Mesothelial cell of epicardium (in vitro differentiated cells): ENCODE measurements at regions not wholly inside any gene's neighbourhood (a gene's known extent, or its start where the extent isn't known, plus 50 kb on each side); places are given as distances from the start of the nearest gene placed in this dataset.
"Not testable (repeated sequence)": the region's sequence is repeated elsewhere in the genome, so short reads cannot be mapped to it uniquely, and the experiment has no call there.

Experiments
- DNase-seq, 2 experiments: peaks; one replicate each; pipeline ENCODE4 v3.0.0; 2021; ENCODE audit warnings: low spot score in 2 of 2; ENCODE audit not compliant: unreplicated experiment in 2 of 2
- H3K27ac Mint-ChIP-seq: 2 replicates; pipeline ENCODE4 v1.8.0; 2021; ENCODE audit warnings: mixed read lengths
- H3K27me3 Mint-ChIP-seq: 2 replicates; pipeline ENCODE4 v1.8.0; 2021; ENCODE audit warnings: low read depth, mixed read lengths
- H3K36me3 Mint-ChIP-seq: 2 replicates; pipeline ENCODE4 v1.8.0; 2021; ENCODE audit warnings: mixed read lengths
- H3K4me1 Mint-ChIP-seq: 2 replicates; pipeline ENCODE4 v1.8.0; 2021; ENCODE audit warnings: mixed read lengths
- H3K4me3 Mint-ChIP-seq: 2 replicates; pipeline ENCODE4 v1.8.0; 2021; ENCODE audit warnings: mild to moderate bottlenecking, moderate library complexity, mixed read lengths
- H3K9me3 Mint-ChIP-seq: 2 replicates; pipeline ENCODE4 v1.8.0; 2021; ENCODE audit warnings: mixed read lengths
- TF ChIP-seq, protein P1 (sequence below): fragments of 200-600 bp; sonication (generic); IDR thresholded peaks from one replicate; pipeline ENCODE4 v1.5.0; 2021; ENCODE audit warnings: antibody characterized with exemption; ENCODE audit not compliant: unreplicated experiment

DNA sequence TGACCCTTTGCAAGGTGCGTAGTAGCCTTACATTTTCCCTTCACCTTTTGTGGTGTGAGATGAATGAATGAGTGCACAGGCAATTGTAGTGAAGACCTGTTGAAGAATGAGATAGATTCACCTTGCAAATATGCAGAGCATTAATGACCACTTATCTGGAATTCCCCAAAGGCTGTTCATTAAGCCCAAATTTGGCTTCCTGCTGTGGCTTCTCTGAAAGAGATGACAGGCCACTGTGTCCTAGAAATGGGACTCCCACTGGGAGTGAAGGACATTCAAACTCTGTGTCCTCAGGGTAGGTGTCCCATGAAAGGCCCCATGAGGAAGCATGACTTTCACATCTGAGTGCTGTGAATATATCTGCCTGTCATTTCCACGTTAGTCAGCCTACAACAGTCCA is 1821.8 kb upstream of the PIK3C3 start:
- Mint-ChIP-seq H3K4me3 (no peak overlapping the region), H3K27me3 (no peaks in the 10 kb centered on the region), H3K4me1 (no peaks in the 10 kb centered on the region), H3K27ac (no peak overlapping the region), H3K9me3 (peaks cover 23% of the 10 kb centered on the region), H3K36me3 (peaks cover 2% of the 10 kb centered on the region)
- DNase-seq = no peak
- TF ChIP-seq, protein P1, sequence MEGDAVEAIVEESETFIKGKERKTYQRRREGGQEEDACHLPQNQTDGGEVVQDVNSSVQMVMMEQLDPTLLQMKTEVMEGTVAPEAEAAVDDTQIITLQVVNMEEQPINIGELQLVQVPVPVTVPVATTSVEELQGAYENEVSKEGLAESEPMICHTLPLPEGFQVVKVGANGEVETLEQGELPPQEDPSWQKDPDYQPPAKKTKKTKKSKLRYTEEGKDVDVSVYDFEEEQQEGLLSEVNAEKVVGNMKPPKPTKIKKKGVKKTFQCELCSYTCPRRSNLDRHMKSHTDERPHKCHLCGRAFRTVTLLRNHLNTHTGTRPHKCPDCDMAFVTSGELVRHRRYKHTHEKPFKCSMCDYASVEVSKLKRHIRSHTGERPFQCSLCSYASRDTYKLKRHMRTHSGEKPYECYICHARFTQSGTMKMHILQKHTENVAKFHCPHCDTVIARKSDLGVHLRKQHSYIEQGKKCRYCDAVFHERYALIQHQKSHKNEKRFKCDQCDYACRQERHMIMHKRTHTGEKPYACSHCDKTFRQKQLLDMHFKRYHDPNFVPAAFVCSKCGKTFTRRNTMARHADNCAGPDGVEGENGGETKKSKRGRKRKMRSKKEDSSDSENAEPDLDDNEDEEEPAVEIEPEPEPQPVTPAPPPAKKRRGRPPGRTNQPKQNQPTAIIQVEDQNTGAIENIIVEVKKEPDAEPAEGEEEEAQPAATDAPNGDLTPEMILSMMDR = no peak

DNA sequence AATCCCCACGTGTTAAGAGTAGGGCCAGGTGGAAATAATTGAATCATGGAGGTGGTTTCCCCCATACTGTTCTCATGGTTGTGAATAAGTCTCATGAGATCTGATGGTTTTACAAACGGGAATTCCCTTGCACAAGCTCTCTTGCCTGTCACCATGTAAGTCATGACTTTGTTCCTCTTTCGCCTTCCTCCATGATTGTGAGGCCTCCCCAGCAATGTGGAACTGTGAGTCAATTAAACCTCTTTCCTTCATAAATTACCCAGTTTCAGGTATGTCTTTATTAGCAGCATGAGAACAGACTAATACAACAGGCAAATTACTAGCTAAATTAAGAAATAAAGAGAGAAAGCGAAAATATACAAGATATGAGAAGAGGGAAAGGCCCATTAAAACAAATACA is 1822.6 kb upstream of the PIK3C3 start:
- H3K9me3 Mint-ChIP-seq = peaks cover 23% of the 10 kb centered on the region
- not testable (repeated sequence) for H3K4me3 Mint-ChIP-seq, H3K27ac Mint-ChIP-seq, H3K27me3 Mint-ChIP-seq, DNase-seq, H3K4me1 Mint-ChIP-seq, H3K36me3 Mint-ChIP-seq

DNA sequence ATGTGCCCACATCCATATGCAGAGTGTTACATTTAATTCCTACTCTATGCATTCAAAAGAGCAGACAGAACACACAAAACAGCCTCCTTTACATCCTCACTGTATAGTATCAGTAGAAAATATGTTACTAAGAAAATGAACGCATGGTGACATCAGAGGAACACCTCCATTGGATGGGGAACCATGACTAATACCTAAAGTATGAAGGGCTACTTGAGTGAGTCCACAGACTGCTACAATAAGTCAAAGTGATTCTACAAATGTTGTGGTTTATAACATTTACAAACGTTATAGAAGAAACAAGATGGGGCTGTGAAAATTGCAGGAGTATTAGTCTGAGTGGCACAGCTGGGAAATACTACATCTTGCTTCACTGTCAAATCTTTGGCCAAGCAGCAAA is 1830.9 kb upstream of the PIK3C3 start:
- H3K4me1 Mint-ChIP-seq = no peaks in the 10 kb centered on the region
- no peak overlapping the region for H3K4me3 Mint-ChIP-seq
- peaks cover 1% of the 10 kb centered on the region for H3K9me3 Mint-ChIP-seq
- H3K27ac Mint-ChIP-seq = no peak overlapping the region
- TF ChIP-seq, protein P1 = no peak
- H3K36me3 Mint-ChIP-seq = no peaks in the 10 kb centered on the region
- DNase-seq = no peak
- no peaks in the 10 kb centered on the region for H3K27me3 Mint-ChIP-seq

DNA sequence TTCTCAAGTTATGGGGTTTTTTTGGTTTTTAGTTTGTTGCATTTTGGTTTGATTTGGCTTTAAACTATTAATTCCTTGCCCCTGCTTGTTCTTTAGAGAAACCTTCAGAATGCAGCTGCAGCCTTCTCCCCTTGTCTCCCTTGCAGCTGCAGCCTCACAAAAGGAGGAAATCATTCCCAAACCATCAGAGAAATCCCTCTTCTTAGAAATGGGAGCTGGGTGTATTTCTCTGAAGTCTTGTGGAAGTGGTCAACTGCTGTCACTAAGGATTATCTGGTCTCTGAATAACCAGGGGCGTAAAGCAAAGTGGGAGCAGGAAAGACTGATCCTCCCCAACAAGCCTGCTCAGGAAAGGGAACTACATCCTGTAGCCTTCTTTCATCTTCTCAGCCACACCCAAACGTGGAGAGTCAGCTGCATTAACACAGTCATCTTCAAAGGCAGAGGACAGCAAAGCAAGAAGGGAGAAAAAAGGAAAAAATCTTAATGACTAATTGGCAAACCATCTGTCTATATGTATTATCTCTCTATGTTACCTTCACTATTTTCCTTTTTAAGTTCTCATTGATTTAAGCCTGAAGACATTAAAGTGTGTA is 1834.1 kb upstream of the PIK3C3 start:
- H3K4me1 Mint-ChIP-seq = no peaks in the 10 kb centered on the region
- H3K9me3 Mint-ChIP-seq = peaks cover 26% of the 10 kb centered on the region
- no peak overlapping the region for H3K27ac Mint-ChIP-seq
- TF ChIP-seq, protein P1 = no peak
- H3K36me3 Mint-ChIP-seq = no peaks in the 10 kb centered on the region
- DNase-seq = no peak
- H3K27me3 Mint-ChIP-seq = peaks cover 2% of the 10 kb centered on the region
- no peak overlapping the region for H3K4me3 Mint-ChIP-seq

DNA sequence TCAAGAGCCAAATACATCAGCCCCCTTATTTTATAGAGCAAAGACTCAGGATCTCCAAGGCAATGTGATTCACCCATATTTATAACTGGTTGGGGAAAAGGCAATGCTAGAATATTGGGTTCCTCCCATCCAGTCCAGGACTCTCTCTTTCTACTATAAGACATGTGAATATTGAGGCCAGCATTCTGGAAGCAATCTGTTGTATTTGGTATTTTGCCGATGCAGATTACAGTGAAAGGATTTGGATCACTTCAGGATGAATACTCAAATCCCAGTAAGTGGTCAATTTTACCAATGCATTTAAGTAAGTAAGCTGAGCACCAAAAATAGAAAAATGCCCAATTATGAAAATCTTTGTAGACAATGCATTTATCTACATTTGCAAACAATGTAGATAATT is 1834.7 kb upstream of the PIK3C3 start:
- TF ChIP-seq, protein P1 = no peak
- H3K9me3 Mint-ChIP-seq = peaks cover 26% of the 10 kb centered on the region
- peaks cover 2% of the 10 kb centered on the region for H3K27me3 Mint-ChIP-seq

DNA sequence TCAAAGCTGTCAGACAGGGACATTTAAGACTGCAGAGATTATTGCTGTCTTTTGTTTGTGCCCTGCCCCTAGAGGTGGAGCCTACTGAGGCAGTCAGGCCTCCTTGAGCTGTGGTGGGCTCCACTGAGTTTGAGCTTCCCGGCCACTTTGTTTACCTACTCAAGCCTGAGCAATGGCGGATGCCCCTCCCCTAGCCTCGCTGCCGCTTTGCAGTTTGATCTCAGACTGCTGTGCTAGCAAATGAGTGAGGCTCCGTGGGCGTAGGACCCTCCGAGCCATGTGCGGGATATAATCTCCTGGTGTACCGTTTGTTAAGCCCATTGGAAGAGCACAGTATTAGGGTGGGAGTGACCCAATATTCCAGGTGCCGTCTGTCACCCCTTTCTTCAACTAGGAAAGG is 1835.5 kb upstream of the PIK3C3 start:
- not testable (repeated sequence) for H3K4me3 Mint-ChIP-seq, H3K27ac Mint-ChIP-seq, H3K27me3 Mint-ChIP-seq, H3K36me3 Mint-ChIP-seq, H3K4me1 Mint-ChIP-seq, DNase-seq
- H3K9me3 Mint-ChIP-seq = peaks cover 26% of the 10 kb centered on the region

More for the DNA sequence above, 1834.7 kb upstream of the PIK3C3 start:
- Mint-ChIP-seq H3K36me3 (no peaks in the 10 kb centered on the region), H3K27ac (no peak overlapping the region), H3K4me1 (no peaks in the 10 kb centered on the region), H3K4me3 (no peak overlapping the region)
- no peak for DNase-seq

DNA sequence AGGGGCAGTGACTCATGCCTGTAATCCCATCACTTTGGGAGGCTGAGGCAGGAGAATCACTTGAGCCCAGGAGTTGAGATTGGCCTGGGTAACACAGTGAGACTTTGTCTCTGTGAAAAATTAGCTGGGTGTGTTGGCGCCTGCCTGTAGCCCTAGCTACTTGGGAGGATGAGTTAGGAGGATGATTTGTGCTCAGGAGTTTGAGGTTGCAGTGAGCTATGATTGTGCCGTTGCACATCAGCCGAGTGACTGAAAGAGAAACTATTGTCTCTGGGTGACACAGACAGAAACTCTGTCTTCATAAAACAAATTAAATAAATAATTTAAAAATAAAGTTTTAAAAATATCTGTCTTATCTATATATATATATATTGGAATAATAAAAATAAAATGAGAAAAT is 1844.6 kb upstream of the PIK3C3 start:
- no peak overlapping the region for H3K4me3 Mint-ChIP-seq
- no peak for DNase-seq
- H3K27me3 Mint-ChIP-seq = no peaks in the 10 kb centered on the region
- H3K27ac Mint-ChIP-seq = no peak overlapping the region
- no peaks in the 10 kb centered on the region for H3K9me3 Mint-ChIP-seq
- TF ChIP-seq, protein P1 = no peak
- peaks cover 14% of the 10 kb centered on the region for H3K4me1 Mint-ChIP-seq
- H3K36me3 Mint-ChIP-seq = no peaks in the 10 kb centered on the region
